Activated naive CD4-positive, alpha-beta T cell treated with anti-CD3 and anti-CD28 coated beads, Interleukin-2, amount 50 U/mL, for 16 hours (primary cell): ENCODE measurements at regions not wholly inside any gene's neighbourhood (a gene's known extent, or its start where the extent isn't known, plus 50 kb on each side); places are given as distances from the start of the nearest gene placed in this dataset.

Experiments
- DNase-seq: peaks from one replicate; pipeline ENCODE4 v3.0.0-alpha.2; 2020

DNA sequence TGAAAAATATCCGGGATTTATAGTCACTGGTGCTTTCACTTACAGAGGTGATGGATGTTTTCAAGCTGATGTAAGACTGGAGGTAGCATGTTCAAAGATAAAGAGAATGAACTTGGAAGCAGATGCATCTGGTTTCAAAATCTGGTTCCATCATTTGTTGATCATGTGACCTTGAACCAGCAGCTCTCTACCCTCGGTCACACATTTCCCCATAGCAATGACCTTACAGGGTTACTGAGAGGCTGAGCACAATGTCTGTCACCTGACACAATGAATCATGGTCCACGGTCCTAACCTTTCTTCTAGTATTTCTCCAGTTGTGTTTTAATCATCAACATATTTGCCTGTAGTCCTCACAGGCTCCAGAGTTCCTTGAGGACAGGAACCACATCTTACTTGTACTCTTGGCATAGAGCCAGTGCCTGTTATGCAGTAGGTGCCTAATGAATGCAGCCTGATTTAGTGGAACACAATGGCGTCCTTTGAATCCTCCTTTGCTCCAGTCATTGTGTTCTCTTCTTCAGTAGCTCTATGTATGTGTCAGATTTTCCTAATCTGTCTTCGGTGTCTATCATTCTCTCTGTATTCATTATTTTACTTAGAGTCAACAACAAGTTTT is 667.3 kb downstream of the PTPRU start:
- no peak for DNase-seq

GRCh38 chr1:29901624-29902325 is 665.5 kb downstream of the PTPRU start:
- DNase-seq: no peak

DNA sequence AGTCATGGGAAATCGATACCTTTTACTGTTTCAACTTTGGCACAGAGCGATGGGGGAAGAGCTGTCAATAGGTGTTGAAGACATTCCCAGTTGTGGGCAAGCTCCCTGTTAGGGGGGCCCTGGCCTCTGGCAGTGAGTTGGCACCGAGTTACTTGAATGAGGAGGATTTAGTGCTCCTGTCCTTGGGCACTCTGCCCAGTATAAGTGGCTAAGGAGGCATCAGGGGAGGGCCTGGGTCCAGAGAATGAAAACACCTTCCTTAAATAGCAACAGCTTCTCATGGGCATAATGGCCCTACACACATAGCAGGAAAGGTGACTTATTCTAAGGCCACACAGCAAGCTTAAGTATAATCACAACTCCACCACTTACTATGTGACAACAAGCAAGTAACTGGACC is 664.4 kb downstream of the PTPRU start:
- no peak for DNase-seq

DNA sequence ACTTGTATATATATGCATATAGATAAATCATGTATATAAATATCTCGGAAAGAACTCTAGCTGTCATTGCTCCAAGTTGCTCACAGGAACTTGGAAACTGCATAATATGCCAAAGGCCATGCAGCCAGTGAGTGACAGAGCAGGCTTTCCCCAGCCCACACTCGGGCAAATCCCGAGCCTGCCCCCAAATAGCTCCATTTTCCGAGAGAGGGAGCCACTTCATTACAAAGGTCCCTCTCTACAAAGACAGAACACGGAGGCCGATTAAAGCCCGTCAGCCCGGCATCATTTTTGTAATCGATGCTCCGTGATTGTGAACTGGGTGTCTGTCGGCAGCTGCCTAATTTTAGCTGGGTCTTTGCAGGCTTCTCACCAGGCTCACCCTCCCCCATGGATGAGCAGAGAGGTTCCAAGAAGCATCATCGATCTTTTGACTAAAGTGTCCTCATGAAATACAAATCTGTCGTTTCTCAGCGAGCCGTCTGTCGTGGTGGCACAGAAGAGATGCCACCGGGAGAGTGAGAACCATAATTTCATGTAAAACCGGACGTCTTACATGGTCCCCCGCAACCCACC is 663.9 kb downstream of the PTPRU start:
- DNase-seq: no peak

- DNase-seq: no peak
These were observed 660.7 kb downstream of the PTPRU start for GRCh38 chr1:29896791-29897714.

DNA sequence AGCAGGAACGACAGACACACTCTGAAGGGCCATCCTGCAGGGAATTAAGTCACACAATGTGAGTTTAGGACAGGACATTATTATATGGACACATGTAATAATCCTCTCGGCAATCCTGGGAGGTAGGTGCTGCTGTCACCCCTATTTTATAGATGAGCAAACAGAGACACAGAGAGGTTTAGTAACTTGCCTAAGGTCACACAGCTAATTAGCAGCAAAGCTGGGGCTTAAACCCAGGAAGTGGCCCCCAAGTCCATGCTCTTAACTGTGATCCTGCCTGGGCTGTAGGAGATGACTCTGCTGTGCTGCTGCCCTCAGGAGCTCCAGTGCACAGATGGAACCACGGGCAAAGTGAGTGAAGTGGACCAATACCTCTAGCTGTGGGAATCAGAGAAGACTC is 660.0 kb downstream of the PTPRU start:
- DNase-seq: no peak

DNA sequence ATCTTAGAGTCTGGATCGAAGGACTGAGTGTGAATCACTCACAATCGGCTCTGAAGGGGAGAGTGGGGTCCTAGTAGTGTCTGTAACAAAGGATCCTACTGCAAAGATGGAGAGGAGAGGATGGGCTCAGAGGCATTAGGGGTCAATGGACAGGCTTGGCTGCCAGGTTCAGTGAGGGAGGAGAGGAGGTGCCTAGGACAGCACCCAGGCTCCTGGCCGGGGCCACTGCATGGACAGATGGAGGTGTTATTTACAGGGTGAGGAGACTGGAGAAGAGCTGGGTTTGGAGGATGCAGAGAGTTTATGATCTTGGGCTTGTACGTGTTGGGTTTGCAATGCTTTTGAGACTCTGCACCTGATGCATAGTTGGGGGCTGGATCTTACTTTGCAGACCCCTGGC is 658.9 kb downstream of the PTPRU start:
- DNase-seq: no peak

DNA sequence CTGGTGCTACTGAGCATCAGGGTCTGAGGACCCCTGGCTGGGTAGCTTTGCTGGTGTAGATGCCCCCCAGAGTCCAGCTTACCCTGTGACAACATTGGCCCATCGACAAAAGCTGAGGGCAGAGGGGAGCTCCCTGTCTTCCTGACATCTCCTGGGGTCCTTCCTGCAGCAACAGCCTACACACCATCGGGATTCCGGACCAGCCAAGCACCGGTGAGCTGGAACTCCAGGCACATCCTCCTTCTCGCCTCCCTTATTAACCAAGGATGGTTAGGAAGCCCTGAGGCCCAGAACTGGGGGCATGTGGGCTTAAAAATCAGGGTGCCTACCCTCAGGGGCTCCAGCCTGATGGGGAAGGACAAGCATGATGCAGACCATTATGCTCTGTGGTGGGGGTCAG is 658.0 kb downstream of the PTPRU start:
- DNase-seq: no peak

GRCh38 chr1:29893806-29894205 is 657.5 kb downstream of the PTPRU start:
- DNase-seq: no peak

GRCh38 chr1:29893046-29893723 is 656.9 kb downstream of the PTPRU start:
- DNase-seq: no peak

GRCh38 chr1:29892247-29892646 is 655.9 kb downstream of the PTPRU start:
- DNase-seq: no peak

GRCh38 chr1:29890201-29890959 is 654.1 kb downstream of the PTPRU start:
- DNase-seq: no peak

GRCh38 chr1:29889776-29890175 is 653.5 kb downstream of the PTPRU start:
- no peak for DNase-seq

DNA sequence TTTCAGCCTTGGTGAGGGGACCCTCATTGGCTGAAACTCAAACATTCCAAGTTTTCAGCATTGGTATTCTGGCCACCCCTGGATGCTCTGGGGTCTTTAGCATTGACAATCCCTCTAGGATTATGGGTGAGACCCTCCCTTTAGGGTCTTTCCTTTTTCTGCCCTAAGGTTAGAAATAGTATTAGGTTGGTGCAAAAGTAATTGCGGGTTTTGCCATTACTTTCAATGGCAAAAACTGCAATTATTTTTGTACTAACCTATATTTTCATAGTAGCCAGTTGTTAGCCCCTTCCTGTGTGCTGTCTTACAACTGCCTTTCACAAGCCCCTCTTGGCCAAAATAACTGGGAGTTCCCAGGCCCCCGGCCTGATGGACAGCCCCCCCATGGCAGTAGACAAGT is 648.4 kb downstream of the PTPRU start:
- DNase-seq: no peak

DNA sequence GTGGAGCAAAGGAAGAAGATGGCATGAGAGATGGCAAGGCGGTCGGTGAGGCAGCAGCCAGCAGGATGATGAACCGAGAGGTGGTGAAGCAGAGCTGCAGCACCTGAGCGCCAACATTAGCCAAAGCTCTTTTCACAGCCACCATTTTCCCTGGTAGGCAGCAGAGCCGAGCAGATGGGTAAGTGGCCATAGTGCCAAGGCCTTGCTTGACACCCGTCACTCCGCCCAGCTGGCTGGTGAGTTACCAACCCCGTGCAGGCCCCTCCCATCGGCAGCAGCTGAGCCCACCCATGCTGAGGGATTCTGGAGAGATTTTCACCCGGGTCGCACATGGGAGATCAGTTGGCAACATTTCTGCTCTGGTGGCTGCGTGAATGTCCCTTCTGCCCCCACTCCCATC is 647.7 kb downstream of the PTPRU start:
- DNase-seq: no peak

GRCh38 chr1:29883411-29883832 is 647.1 kb downstream of the PTPRU start:
- DNase-seq: no peak

GRCh38 chr1:29880556-29880955 is 644.2 kb downstream of the PTPRU start:
- DNase-seq: no peak

DNA sequence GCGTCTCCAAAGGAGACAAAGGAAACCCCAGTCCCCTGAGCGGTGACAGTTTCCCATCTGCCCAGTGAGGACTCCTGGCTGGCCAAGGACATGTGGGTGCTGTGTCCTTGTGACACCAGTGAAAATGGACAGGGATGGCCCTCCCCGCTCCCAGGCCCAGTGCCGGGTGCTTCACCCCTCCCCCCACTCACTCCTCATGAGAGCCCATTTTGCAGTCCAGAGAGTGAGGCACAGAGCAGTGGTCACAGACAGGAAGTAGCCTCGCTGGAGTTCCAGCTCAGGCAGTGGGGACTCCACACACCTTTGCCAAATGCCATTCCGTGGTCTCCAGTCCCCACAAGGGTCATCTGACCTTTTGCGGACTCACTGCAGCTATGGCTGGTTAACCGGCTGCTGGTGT is 642.9 kb downstream of the PTPRU start:
- no peak for DNase-seq

DNA sequence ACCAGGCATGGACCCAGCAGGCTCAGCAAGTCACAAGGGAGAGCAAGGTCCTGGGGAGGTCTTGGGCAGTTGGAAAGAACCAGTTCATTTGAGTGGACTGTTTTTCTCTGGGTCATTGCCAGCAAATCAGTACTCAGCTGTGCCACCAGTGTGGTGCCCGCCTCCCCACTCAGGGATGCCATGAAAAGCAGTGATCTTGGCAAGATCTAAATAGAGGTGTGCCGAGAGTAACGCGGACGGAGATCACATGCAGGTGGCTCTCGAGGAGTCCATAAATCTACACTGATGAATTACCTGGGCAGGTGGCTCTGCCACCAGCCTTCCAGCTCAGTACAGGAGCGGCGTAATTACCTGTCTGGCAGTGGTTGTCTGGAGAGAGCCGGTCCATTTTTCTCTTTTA is 642.2 kb downstream of the PTPRU start:
- DNase-seq: no peak

DNA sequence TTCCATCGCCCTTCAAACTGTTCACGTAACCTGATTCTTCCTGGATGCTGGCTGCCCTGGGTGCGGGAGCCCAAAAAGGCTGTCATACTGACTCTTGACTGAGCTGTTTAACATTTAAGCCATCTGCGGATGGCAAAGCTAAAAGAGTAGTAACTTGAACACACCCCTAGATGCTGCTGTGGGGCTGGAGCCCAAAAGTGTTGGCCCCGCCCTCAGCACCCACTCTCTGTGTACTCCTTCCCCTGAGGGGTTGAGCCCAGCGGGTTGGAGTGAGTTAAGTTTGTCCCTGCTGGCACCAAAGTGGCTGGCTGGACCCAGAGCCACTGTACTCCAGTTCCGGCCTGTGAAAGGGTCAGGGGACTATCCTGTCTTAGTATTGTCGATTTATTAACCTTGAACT is 640.6 kb downstream of the PTPRU start:
- no peak for DNase-seq

GRCh38 chr1:29876441-29876840 is 640.1 kb downstream of the PTPRU start:
- no peak for DNase-seq

GRCh38 chr1:29875557-29876028 is 639.3 kb downstream of the PTPRU start:
- no peak for DNase-seq
